HepG2 (cell line): ENCODE measurements at regions not wholly inside any gene's neighbourhood (a gene's known extent, or its start where the extent isn't known, plus 50 kb on each side); places are given as distances from the start of the nearest gene placed in this dataset.

Experiments
- ATAC-seq: fragments of 200-7000 bp; cut with Tn5 transposase; 3 replicates; pipeline ENCODE4 v1.9.1; 2020; ENCODE audit warnings: mild to moderate bottlenecking, moderate library complexity
- BruUV-seq: library from RNA; stranded (reverse); fragments of 400-500 nt; replicated peaks from 2 replicates; lab custom pipeline; 2021; lab: Mats Ljungman, UMichigan
- CTCF ChIA-PET: fragments of 300-600 bp; formaldehyde crosslinking; extraction: SDS; loops from one replicate; lab custom pipeline; 2021; ENCODE audit warnings: low total read pairs, inconsistent platforms, low intra/inter-chr PET ratio; lab: Yijun Ruan, JAX
- POLR2A ChIA-PET: fragments of 350-600 bp; sonication (Branson Sonifier 250); formaldehyde crosslinking; loops from one replicate; lab custom pipeline; 2020; ENCODE audit warnings: antibody characterized with exemption, inconsistent platforms; lab: Yijun Ruan, JAX
- DNase-seq: peaks from one replicate; pipeline ENCODE4 v3.0.0-alpha.2; 2015; ENCODE audit warnings: low spot score
- FAIRE-seq: peaks from 3 replicates; lab custom pipeline; 2011; peaks lifted over from hg19 to GRCh38; lab: Jason Lieb, UNC
- H2AFZ ChIP-seq: one replicate; pipeline ENCODE4 v1.6.1; 2011; ENCODE audit warnings: low read length, inconsistent platforms
- H3K27ac ChIP-seq: fragments of 300-600 bp; 3 replicates; pipeline ENCODE4 v1.8.0; 2011; ENCODE audit warnings: mixed run types, mild to moderate bottlenecking, mixed read lengths, low read length, inconsistent platforms; ENCODE audit not compliant: insufficient read depth; ENCODE audit errors: extremely low read length
- H3K27me3 ChIP-seq, 2 experiments: fragments of 200-600 bp in 1 of 2; 2 replicates in 1 of 2; 3 replicates in 1 of 2; pipeline versions ENCODE4 v1.6.0 to v1.8.0; 2011; ENCODE audit warnings: low read length in 2 of 2, mild to moderate bottlenecking in 2 of 2, moderate library complexity in 2 of 2, inconsistent platforms in 1 of 2; ENCODE audit not compliant: insufficient read depth in 2 of 2, control insufficient read depth in 1 of 2
- H3K36me3 ChIP-seq, 2 experiments: fragments of 200-600 bp in 1 of 2; replicated peaks in 1 of 2; 2 replicates in 1 of 2; 3 replicates in 1 of 2; pipeline versions ENCODE4 v1.5.1 to v1.8.0; 2011; ENCODE audit warnings: low read length in 2 of 2, inconsistent platforms in 1 of 2; ENCODE audit not compliant: insufficient read depth in 2 of 2, control insufficient read depth in 1 of 2
- H3K4me1 ChIP-seq: 2 replicates; pipeline ENCODE4 v1.5.1; 2012; ENCODE audit warnings: low read length, inconsistent platforms; ENCODE audit not compliant: insufficient read depth
- H3K4me2 ChIP-seq: 2 replicates; pipeline ENCODE4 v1.6.0; 2011; ENCODE audit warnings: low read depth, low read length, inconsistent platforms
- H3K4me3 ChIP-seq, 3 experiments: fragments of 200-600 bp in 1 of 3; sonication (generic), shearing (Covaris generic) in 1 of 3; replicated peaks in 1 of 3; 2 replicates each; pipeline ENCODE4 v1.5.1; 2011 to 2016; ENCODE audit warnings: low read length in 3 of 3, inconsistent platforms in 2 of 3, low read depth in 2 of 3, mild to moderate bottlenecking in 2 of 3, control low read depth in 1 of 3, mixed read lengths in 1 of 3; ENCODE audit not compliant: insufficient read depth in 1 of 3
- H3K79me2 ChIP-seq: one replicate; pipeline ENCODE4 v1.6.1; 2011; ENCODE audit warnings: low read length, inconsistent platforms; ENCODE audit not compliant: insufficient read depth
- H3K9ac ChIP-seq: 2 replicates; pipeline ENCODE4 v1.6.0; 2011; ENCODE audit warnings: mild to moderate bottlenecking, low read depth, low read length, inconsistent platforms; ENCODE audit not compliant: insufficient read depth
- H3K9me3 ChIP-seq: 2 replicates; pipeline ENCODE4 v1.5.1; 2012; ENCODE audit warnings: mild to moderate bottlenecking, low read length
- H4K20me1 ChIP-seq: 2 replicates; pipeline ENCODE4 v1.6.0; 2011; ENCODE audit warnings: inconsistent platforms, mild to moderate bottlenecking, low read length, moderate library complexity; ENCODE audit not compliant: insufficient read depth
- TCF12 ChIP-seq, 2 experiments: fragments of 450-650 bp in 1 of 2; sonication (generic) in 1 of 2; formaldehyde crosslinking in 1 of 2; IDR thresholded peaks; 2 replicates each; pipeline versions ENCODE4 v1.6.1 to v1.8.0; 2017 to 2022; ENCODE audit warnings: antibody characterized with exemption in 1 of 2, mild to moderate bottlenecking in 1 of 2, missing genetic modification reagents in 1 of 2, moderate library complexity in 1 of 2
- ZBTB44 ChIP-seq: sonication (generic); formaldehyde crosslinking; IDR thresholded peaks from 2 replicates; pipeline ENCODE4 v1.4.0; 2020; ENCODE audit warnings: missing genetic modification reagents
- ZNF333 ChIP-seq: sonication (generic); formaldehyde crosslinking; IDR thresholded peaks from 2 replicates; pipeline ENCODE4 v1.4.0; 2020; ENCODE audit warnings: mild to moderate bottlenecking, missing genetic modification reagents, borderline replicate concordance
- ZNF652 ChIP-seq: IDR thresholded peaks from 2 replicates; pipeline ENCODE4 v1.6.1; 2016; ENCODE audit warnings: low read depth, borderline replicate concordance
- WGBS: methylation state at CpG from one replicate; pipeline ENCODE4 v1.1.6; 2017; ENCODE audit warnings: low lambda C conversion rate; 5-methylcytosine and 5-hydroxymethylcytosine counted together
- in situ Hi-C: cut with HindIII; loops from 2 replicates; pipeline ENCODE4 v1.10.0; 2017; ENCODE audit warnings: low pct_unique_long_range_greater_than_20kb; ENCODE audit not compliant: extremely low pct_ligation_motif_present
- intact Hi-C: fragments of 100-400 bp; cut with micrococcal nuclease; formaldehyde crosslinking; loops from one replicate; pipeline ENCODE4 v1.10.0; 2022; ENCODE audit not compliant: unreplicated experiment
- TF ChIP-seq, protein P1 (sequence below): sonication (generic); formaldehyde crosslinking; conservative IDR thresholded peaks from 2 replicates; pipeline ENCODE4 v1.4.0; 2020; ENCODE audit warnings: missing genetic modification reagents
- TF ChIP-seq, protein P2 (sequence below): sonication (generic); formaldehyde crosslinking; IDR thresholded peaks from 2 replicates; pipeline ENCODE4 v1.4.0; 2020; ENCODE audit warnings: missing genetic modification reagents, borderline replicate concordance

DNA sequence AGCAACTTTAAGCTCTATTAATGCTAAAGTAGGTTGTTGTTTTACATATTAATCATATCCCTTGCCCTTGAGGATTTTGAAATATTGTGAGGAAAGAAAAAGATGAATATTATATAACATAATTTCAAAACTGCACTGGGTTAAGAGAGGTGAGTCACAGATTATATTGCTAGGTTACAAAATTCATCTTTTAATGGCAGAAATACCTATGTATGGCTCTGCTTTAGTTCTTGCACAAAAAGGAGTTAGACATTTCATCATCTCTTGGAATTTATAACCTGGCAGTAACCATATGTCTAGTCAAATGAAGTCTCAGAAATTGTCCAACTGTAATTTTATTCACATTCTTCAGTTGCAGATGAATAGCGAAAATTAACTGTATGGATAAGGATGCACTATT lies 2041.1 kb downstream of the OLFM4 start:
- H4K20me1 ChIP-seq, result no peaks in the 10 kb centered on the region
- no TSS peak for BruUV-seq
- no peak overlapping the region for H3K9ac ChIP-seq
- peaks cover 23% of the 10 kb centered on the region for H3K9me3 ChIP-seq
- ChIA-PET CTCF (no interaction called here), POLR2A (no interaction called here)
- H3K36me3 ChIP-seq, result no peaks in the 10 kb centered on the region
- H3K27ac ChIP-seq, result no peak overlapping the region
- H3K4me2 ChIP-seq, result no peak overlapping the region
- no peaks in the 10 kb centered on the region for H3K27me3 ChIP-seq
- DNase-seq (no peak), FAIRE-seq (no peak), ATAC-seq (no peak)
- WGBS, result 0% methylated on average over 1 of the region's 1 CpG
- no peak overlapping the region for H2AFZ ChIP-seq
- intact Hi-C loops (no loop called here), in situ Hi-C loops (no loop called here)
- no peak for TF ChIP-seq ZNF333 (CRISPR knock-in tag)
- TF ChIP-seq ZBTB44 (CRISPR knock-in tag), result no peak
- TF ChIP-seq, protein P1, sequence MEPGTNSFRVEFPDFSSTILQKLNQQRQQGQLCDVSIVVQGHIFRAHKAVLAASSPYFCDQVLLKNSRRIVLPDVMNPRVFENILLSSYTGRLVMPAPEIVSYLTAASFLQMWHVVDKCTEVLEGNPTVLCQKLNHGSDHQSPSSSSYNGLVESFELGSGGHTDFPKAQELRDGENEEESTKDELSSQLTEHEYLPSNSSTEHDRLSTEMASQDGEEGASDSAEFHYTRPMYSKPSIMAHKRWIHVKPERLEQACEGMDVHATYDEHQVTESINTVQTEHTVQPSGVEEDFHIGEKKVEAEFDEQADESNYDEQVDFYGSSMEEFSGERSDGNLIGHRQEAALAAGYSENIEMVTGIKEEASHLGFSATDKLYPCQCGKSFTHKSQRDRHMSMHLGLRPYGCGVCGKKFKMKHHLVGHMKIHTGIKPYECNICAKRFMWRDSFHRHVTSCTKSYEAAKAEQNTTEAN, result no peak
- TF ChIP-seq, protein P2, sequence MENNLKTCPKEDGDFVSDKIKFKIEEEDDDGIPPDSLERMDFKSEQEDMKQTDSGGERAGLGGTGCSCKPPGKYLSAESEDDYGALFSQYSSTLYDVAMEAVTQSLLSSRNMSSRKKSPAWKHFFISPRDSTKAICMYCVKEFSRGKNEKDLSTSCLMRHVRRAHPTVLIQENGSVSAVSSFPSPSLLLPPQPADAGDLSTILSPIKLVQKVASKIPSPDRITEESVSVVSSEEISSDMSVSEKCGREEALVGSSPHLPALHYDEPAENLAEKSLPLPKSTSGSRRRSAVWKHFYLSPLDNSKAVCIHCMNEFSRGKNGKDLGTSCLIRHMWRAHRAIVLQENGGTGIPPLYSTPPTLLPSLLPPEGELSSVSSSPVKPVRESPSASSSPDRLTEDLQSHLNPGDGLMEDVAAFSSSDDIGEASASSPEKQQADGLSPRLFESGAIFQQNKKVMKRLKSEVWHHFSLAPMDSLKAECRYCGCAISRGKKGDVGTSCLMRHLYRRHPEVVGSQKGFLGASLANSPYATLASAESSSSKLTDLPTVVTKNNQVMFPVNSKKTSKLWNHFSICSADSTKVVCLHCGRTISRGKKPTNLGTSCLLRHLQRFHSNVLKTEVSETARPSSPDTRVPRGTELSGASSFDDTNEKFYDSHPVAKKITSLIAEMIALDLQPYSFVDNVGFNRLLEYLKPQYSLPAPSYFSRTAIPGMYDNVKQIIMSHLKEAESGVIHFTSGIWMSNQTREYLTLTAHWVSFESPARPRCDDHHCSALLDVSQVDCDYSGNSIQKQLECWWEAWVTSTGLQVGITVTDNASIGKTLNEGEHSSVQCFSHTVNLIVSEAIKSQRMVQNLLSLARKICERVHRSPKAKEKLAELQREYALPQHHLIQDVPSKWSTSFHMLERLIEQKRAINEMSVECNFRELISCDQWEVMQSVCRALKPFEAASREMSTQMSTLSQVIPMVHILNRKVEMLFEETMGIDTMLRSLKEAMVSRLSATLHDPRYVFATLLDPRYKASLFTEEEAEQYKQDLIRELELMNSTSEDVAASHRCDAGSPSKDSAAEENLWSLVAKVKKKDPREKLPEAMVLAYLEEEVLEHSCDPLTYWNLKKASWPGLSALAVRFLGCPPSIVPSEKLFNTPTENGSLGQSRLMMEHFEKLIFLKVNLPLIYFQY (CRISPR knock-in tag), result no peak
- TF ChIP-seq ZNF652 (CRISPR knock-in tag), result no peak
- TF ChIP-seq TCF12 (IDR thresholded peaks at IDR 0.05), result no peak
- TF ChIP-seq TCF12 (CRISPR knock-in tag; IDR thresholded peaks at IDR 0.05), result no peak
- H3K4me1 ChIP-seq, result no peaks in the 10 kb centered on the region
- no peak overlapping the region for H3K4me3 ChIP-seq
- no peaks in the 10 kb centered on the region for H3K79me2 ChIP-seq
